A549 (cell line): ENCODE measurements at regions not wholly inside any gene's neighbourhood (a gene's known extent, or its start where the extent isn't known, plus 50 kb on each side); places are given as distances from the start of the nearest gene placed in this dataset.

Experiments used
- TF ChIP-seq, protein P1 (sequence below): fragments of >200 bp; sonication (Bioruptor Twin); formaldehyde crosslinking; IDR thresholded peaks from 3 replicates; pipeline ENCODE4 v1.5.1; 2016
- TF ChIP-seq, protein P2 (sequence below): fragments of 150-350 bp; IDR thresholded peaks from 2 replicates; pipeline ENCODE4 v1.6.1; 2014; ENCODE audit warnings: low read depth, mild to moderate bottlenecking, low read length

- TF ChIP-seq, protein P1, sequence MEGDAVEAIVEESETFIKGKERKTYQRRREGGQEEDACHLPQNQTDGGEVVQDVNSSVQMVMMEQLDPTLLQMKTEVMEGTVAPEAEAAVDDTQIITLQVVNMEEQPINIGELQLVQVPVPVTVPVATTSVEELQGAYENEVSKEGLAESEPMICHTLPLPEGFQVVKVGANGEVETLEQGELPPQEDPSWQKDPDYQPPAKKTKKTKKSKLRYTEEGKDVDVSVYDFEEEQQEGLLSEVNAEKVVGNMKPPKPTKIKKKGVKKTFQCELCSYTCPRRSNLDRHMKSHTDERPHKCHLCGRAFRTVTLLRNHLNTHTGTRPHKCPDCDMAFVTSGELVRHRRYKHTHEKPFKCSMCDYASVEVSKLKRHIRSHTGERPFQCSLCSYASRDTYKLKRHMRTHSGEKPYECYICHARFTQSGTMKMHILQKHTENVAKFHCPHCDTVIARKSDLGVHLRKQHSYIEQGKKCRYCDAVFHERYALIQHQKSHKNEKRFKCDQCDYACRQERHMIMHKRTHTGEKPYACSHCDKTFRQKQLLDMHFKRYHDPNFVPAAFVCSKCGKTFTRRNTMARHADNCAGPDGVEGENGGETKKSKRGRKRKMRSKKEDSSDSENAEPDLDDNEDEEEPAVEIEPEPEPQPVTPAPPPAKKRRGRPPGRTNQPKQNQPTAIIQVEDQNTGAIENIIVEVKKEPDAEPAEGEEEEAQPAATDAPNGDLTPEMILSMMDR = no peak
- TF ChIP-seq, protein P2, sequence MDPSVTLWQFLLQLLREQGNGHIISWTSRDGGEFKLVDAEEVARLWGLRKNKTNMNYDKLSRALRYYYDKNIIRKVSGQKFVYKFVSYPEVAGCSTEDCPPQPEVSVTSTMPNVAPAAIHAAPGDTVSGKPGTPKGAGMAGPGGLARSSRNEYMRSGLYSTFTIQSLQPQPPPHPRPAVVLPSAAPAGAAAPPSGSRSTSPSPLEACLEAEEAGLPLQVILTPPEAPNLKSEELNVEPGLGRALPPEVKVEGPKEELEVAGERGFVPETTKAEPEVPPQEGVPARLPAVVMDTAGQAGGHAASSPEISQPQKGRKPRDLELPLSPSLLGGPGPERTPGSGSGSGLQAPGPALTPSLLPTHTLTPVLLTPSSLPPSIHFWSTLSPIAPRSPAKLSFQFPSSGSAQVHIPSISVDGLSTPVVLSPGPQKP = no peak
Observed at GRCh38 chr13:53447863-53448262, 419.2 kb downstream of the OLFM4 start.
